ENCODE measurements at regions not wholly inside any gene's neighbourhood (a gene's known extent, or its start where the extent isn't known, plus 50 kb on each side); places are given as distances from the start of the nearest gene placed in this dataset.

DNA sequence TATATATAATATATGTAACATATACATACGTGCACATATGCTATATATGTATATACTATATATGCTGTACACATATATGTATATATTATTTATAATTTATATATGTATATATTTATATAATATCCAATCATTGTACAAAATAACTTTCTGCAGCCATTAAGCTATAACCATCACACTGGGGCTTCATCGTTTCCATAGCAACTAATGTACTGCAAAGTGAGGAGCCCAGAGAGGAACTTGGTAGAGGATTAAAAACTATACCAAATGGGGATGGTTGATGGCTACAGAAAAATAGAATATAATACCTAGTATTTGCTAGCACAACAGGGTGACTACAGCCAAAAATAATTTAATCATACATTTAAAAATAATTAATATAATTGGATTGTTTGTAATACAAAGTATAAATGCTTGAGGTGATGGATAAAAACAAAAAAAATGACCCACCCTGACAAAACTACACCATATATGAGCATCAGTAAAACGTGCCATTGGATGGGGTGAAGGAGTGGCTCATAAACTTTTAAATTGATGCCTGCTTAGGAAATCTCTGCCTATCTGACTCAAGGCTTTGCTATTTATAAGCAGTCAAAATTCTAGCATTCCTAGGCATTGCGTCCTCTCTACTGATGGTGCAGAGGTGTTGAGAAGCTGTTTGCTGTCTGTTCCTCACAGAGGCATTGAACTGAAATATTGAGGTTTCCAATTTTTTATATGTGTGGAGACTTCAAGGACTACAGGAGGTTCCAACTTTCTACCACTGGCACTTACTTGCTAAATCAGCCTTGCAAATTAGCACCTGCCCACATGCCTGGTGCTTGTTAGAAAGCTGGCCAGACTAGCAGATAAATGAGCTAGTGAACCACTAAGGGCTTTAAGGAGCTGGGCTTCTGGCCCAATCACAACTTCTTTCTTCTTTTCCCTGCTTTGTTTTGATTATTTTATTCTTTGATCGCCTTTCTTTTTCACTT, 190.1 kb downstream of the SCP2D1 start:
- no peak for DNase-seq

DNA sequence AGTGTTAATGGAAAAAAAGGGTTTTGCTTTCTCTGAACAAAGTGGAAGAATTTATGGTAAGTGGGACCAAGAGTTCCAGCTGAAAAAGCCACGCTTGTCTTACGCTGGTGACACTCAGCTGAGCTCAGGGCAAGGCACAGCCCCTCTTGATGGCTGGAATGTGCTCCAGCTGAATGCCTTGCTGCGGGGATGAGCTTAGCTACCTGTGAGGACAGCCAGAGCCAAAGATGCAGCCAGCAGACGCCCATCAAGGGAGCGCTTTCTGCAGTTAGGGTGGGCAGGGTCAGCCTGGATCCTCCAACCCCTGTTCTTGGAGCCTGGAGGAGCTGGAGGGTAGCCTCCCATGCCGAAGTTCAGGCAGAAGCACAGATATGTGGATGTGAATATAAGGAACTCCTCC, 191.4 kb downstream of the SCP2D1 start:
- no peak for DNase-seq

DNA sequence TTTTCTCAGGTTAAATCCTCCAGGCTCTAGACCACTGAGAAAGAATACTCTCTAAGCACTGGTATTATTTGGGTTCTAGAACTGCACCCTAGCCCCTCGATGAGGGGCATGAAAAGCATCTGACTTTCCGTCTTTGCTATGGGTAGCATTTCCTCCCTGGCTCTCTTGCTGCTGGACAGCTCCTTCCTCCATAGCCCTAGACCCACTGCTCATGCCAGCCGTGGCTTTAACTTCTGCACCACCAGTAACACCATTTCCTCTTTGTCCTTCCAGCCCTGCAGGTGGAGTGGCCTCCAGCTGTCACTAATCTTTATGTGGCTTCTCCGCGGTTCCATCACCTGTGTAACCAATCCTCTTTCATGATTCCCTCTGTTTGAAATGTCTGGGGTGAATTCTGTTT, 194.9 kb downstream of the SCP2D1 start:
- DNase-seq = no peak

DNA sequence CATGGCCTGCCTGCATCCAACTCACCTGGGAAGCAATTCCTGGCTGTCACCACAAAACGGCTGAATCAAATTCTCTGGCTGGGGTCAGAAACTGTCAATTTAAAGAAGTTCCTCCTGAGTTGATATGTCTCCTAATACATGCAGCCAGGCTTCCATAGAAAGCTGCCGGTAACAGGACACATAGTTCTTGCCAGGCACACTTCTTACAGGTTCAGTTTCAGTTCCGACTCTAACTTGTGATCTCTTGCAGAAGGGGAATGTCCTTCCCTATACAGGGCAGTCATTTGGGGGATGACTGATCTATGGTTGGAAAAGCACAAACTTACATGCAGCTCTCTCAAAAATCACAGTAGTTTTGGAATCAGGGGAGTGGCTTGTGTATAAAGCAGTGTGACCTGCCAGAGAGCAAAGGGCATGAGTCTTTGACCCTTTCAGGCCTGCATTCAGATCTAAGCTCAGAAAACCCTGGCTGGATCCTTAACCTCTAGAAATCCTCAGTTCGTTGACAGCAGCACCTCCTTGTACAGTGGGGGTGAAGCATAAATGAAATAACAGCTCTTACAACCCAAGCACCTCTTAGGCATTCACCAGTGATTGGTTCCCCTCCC, 195.6 kb downstream of the SCP2D1 start:
- DNase-seq = no peak

DNA sequence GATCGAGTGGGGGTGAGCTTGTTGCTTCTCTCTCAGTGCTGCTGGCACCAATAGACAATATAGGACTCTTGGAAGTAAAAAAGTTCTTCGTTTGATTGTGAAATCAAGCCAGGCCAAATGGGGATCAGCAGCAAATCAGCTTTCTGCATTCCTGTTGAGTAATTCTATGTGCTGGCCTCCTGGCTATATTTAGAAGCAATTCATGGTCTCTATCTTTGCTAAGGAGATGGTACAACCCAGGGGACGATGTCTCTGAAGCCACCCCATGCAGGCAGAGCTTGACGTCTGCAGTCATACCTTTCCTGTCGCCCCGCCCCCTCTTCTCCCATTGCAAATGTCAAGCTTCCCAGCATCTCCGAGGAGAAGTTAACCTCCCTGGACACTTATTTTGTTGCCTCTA, 199.1 kb downstream of the SCP2D1 start:
- no peak for DNase-seq

DNA sequence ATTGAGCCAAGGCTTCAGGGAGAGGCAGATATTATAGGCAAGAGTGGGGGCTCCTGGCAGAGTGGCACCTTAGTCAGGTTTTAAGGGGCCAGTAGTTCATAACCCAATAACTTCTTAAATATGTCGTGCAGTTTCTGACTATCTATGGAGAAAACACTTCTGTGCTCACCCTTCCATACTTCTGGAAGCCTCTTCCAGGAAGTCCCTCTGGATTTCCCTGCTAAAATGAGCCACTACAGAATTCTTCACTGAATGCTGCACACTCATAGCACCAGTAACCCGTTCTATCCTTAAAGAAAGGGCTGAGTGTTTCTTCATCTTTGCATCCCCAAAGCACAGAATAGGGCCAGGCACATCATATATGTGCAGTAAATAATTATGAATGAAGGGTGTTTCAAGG, 198.5 kb upstream of the SLC24A3 start:
- no peak for DNase-seq

DNA sequence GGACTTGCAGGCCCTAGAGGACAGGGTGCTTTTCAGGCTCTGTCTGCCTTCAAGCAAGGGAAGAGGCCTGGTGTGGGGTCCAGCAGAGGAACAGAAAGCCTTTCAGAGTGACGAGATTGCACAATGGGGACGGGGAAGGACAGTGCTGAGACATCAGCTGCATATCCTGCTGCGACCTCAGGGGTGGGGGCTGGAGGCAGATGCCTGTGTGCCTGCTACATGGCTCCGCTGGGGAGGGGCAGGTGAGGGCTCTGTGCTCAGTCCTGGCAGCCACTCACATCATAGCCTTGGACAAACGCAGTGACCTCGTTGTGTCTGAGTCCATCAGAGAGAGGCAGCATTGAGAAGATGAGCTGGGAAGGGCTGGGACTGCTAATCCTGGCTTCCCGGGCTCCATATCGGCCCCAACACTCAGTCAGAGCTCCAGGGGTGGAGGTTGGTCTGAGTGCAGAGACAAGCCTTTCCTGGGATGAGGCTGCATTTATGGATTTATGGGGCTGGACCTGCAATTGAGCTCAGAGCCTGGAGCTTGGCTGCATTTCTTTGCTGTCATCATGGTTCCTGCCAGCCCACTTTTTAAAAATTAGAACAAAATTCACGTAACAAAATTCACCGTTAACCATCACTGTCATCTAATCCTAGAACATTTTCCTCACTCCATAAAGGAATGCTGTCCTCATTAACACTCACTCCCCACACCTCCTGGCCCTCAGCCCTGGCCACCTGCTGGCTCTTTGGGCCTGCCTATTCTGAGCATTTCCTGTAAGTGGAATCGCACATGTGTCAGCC, 196.9 kb upstream of the SLC24A3 start:
- DNase-seq = peak; percentile 57

DNA sequence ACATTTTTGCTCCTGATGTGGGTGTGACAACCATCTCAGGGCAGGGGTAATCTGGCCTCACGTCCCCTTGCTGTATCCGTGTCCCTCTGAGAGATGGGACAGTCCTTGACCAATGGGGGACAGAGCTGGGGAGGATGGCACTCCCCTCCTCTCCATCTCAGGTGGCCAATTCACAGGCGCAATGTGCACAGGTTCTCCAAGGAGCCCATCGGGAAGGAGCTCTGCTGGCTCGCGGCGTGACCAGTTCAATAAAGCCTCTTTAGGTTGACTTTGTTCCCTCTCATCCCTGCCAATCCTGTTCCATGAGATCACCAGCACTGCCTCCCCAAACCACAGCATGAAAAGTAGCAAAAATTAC, 196.3 kb upstream of the SLC24A3 start:
- peak; percentile 34 for DNase-seq

DNA sequence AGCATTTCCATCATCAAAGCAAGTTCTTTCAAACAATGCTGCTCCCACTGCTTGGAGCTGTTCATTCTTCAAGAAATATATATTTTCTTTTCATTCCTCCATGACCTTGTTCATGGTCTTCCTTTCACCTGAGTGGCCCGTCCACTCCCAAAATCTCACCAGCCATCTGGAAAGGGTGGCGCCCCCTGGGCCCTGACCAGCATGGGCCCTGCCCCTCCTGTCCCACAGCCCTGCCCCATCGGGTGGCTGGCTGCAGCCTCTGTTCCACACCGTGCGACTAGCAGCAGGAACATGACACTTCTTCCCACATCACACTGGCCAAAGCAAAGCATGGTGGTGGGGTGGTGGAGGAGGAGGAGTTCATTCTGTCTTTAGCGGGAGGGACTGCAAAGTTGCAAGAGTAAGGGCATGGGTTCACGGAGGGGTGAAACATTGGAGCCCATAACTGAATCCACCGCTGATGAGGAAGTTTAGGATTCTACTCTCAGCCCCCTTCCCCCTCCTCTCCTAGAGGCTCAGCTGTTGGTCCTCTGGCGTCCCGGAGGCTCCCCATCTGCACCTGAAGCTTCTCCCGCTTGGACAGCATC, 195.2 kb upstream of the SLC24A3 start:
- DNase-seq = no peak

DNA sequence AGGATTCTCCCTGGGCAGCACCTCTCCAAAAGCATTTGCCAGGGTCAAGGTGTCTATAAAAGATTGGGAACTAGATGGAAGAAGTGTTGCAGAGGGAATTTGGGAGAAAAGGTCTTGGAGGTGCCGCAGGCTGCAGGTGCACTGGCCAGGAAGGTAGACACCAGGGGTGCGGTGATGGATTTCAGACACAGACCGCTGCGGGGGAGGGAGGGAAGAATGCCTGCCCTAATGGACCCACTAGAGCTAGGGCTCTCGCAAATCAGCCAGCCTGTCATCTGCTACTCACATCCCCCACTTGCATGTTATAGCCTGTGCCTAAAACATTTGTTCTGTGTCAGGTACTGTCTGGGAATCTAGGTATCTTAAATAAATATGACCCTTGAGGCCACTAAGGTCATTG, 193.6 kb upstream of the SLC24A3 start:
- DNase-seq = no peak

DNA sequence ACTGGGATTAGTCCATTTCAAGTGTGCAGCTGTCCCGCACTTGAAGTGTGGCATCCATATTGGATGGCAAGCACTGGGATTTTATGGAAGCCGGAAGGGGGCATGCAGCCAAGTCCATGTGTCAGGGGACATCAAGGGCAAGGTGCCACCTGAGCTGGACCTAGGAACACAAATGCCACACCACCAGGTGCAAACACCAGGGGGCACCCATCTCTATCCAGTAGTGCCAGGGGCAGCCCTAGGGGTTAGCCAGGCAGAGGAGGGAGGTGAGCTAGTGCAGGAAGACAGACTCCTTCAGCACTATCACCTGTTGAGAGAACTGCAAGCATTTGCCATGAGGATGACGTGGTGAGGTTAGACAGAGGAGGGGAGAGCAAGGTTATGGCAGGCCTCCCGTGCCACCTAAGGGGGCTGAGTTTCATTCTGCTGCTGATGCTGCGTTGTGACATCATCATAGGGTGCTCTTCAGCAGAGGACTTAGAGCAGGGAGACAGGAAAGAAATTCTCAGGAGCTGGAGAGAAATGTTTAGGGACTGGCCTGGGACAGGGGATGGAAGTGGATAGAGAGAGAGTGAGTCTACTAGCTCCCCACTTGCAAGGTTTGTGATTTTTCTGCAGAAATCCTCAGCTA, 192.6 kb upstream of the SLC24A3 start:
- no peak for DNase-seq

DNA sequence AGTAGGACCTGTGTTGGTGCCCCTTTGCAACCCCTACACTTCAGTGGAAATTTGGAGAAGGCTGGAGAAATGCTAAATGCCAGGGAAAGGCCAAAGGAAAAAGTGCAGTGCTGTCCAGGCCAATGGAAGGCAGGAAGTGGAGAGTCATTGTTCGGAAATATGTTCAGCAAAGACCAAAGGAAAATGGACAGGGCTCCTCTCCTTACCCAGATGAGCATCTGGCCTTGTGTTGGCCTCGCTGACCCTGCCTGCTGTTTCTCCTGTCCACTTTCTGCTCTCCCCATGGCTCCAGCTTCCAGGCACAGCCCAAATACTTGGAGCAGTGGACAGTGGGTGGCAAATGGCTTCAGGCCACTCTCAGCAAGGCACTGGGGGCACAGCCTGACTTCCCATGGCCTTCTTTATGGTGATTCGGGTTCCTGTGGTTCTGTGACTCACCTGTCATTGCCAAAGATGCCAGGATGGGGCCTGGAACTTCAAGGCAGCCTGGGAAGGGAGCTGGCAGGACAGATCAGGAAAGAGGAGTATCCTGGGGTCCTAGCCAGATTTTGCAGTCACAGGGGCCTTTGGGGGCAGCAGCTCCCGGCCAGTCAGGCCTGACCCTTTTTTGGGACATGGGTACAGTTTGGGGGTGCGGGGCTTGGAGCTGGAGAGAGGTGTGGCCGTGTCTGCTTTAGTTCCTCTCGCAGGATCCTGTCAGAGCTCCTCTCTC, 190.9 kb upstream of the SLC24A3 start:
- DNase-seq = no peak

DNA sequence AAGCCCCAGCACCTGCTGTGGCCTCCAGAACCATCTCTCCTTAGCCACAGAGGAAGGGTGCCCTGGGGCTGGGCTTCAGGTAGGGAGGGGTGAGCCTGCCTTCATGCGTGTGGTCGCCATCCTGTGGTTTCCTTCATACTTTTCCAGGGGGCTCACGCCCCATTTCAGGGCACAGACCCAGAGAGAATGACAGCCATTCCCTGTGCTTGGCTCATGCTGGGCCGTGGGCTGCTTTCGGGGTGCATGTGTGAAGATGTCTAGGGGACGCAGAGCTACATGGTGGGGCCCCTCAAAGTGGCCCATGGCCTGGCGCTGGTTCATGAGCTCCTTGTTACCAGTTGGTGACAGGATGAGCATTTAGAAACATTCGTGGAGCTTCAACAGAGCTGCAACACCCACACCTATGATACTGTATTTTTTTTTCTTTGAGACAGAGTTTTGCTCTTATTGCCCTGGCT, 190.3 kb upstream of the SLC24A3 start:
- no peak for DNase-seq

DNA sequence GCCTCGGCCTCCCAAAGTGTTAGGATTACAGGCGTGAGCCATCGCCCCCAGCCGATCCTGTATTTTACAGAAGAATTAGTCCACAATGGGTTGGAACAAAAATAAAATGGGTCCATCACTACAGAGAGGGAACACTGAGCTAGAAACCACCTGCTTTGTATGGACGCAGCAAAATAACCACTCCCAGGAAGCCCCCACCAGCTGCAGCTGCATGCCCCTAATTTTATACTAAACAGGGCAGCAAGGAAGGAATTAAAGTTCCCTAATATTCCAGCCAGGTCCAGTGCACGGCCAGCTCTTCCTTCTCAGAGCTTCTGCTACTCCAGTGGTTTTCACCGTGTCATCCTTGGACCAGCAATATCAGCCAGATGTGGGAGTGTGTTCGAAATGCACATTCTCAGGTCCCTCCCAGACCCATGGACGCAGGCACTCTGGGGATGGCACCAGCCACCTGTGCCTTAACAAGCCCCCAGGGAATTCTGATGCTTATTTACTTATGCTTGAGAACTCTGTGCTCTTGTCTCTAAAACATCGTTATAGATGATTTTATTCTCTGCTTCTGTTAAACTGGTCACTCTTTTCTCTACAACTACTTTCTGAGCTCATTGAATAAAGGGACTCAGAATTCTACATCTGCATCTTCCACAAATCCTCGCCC, 189.5 kb upstream of the SLC24A3 start:
- no peak for DNase-seq

DNA sequence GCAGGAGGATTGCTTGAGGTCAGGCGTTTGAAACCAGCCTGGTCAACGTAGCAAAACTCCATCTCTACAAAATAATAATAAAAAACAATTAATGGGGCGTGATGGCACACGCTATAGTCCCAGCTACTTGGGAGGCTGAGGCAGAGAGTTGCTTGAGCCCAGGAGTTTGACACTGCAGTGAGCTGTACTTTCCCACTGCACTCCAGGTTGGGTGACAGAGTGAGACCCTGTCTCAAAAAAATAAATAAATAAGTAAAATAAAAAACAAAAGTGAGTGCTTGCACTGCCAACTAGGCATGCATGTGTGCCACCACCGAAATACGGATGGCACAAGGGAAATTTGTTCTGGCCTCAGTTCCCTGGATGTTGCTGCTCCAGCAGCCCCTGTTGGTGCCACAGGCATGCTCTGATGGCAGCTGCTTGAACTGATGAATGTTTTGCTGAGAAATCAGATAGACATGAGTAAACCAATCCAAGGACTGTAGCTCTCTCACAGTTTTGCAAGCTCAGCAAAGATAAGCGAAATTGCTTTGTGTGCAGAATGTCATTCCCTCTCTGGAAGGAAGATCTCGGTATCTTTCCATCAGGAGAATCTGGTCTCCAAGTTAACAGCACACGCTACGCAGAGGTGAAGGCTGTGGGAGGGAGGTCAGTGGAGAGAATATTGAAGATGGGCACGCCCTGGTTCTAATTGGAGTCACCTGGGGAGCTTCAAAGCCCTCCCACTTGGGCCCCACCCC, 188.0 kb upstream of the SLC24A3 start:
- DNase-seq = no peak

DNA sequence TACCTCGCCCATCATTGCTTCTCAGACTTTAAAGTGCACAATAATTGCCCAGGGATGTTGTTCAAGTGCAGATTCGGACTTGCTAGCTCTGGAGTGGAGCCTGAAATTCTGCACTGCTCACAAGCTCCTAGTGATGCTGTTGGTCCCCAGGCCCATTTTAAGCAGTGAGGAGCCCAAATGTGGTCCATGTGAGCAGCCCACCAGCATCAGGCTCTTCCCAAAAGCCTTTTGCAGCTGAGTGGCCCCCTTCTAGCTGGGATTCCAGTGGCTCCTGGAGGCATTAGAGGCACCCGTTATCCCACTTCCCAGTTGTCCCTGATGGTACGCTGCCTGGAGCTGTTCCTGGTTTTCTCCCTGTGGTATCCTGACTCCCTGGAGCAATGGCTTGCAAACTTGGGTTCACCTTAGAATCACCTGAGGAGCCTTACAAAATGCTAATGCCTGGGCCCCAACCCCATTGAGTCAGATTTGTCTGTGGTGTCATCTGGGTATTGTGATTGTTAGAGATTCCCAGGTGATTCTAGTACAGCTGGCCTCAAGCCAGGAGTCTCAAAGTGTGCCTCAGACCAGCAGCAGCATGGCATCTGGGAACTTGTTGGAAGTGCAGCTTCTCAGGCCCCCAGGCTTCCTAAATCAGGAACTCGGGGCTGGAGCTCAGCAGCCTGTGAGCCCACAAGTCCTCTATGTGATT, 186.9 kb upstream of the SLC24A3 start:
- DNase-seq = no peak

DNA sequence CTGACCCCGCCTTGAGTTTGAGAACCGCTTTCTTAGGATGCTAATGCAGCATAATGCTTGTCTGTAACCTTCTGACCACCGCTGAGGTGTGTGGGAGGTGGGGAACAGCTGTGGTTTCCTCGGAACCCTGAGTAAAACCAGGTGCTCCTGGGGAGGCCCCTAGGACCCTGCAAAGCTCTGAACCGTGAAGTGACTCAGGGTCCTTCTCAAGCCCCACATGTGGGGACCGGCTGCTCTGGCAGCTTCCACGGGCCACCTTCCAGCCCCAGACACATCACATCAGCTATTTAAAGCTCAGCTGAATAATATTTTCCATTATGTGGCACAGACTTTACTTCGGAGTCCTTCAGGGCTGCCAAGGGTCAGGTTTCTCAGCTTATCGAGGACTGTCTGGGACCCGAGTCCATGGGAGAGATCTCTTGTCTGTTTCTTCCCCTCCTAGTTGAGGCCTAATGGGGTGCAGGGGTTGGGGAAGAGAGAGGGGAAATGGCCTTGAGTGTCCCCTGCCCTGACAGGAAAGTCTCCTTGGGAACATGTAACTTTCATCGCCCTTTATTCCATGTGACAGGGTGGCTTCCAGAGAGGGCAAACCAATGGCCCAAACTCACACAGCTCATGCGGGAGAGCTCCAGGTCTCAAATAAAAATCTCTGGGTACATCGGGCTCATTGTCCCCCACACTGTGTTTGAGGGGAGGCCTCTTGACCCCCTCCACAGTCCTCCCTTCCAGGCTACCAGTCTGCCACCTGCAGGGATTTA, 186.1 kb upstream of the SLC24A3 start:
- DNase-seq = peak; percentile 72

DNA sequence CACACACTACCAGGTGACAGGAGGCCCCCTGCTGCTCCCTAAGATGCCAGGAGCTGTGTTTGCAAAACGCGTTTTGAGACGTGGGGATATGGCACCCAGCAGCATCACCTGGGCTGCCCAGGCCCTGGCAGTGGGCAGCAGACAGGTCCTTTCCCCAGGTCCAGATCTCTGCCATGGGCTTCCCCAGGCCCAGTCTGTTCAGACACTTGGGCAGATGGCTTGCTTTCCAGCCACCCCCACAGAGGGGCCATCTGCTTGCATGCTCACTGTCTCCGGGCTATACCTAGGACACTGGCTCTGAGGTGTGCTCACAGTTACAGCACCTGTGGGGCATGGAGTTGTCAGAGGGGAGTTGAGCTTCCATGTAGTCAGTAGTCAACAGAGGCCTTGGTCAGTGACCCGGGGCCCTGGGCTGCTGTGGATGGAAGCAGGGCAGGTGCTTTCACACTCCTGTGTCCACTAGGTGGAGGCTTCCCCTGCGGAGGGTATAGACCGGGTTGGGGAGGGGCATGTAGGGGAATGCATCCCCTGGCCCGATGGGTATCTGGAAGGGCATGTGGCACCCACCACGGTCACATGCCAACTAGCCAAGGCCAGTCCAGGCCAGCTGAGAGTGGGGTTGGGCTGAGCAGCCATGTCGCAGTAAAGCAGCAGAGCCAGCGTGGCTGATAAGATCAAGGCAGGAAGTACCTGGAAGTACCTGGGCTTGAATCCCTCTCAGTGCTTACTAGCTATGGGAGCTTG, 185.4 kb upstream of the SLC24A3 start:
- DNase-seq = no peak

DNA sequence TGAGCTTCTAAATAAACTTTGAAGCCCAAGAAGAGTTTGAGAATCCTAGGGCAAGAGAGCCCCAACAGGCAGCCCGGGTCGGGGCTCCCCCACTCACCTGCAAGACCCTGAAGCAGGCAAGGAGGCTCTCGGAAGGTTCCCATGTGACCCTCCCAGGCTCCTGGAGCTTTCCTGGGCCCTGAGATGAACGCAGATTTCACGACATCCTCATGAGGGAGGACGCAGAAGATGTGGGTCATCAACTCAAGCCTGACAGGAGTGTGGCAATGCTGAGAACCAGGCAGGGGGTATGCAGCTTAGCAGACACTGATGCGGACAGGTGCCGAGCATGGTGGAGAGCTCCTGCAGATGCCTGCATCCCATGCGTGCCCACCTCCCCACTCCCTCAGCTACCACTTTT, 184.5 kb upstream of the SLC24A3 start:
- no peak for DNase-seq
